ENCODE measurements at regions not wholly inside any gene's neighbourhood (a gene's known extent, or its start where the extent isn't known, plus 50 kb on each side); places are given as distances from the start of the nearest gene placed in this dataset.

- no TSS peak for BruUV-seq (replicated peaks)
- Histone ChIP-seq H3K9me3 (ENCODE audit: control insufficient read depth, insufficient read depth, low read depth, low read length) (peaks cover 26% of the 10 kb centered on the region; the same call in 1 of the 2 replicates), H3K27me3 (ENCODE audit: control insufficient read depth, insufficient read depth, low read length) (no peaks in the 10 kb centered on the region), H3K27ac (ENCODE audit: low read length) (no peak overlapping the region), H3K4me1 (ENCODE audit: control insufficient read depth, insufficient read depth, low read length) (no peaks in the 10 kb centered on the region), H3K4me3 (ENCODE audit: low read depth in 2 of 2, low read length in 2 of 2) (no peak overlapping the region), H3K36me3 (ENCODE audit: control insufficient read depth, insufficient read depth, low read length) (no peaks in the 10 kb centered on the region)
- no peak for DNase-seq (ENCODE audit: low read depth, low spot score)
- in situ Hi-C loops (cut with HindIII; ENCODE audit: low pct_unique_long_range_greater_than_20kb, low sequenced_read_pairs) = no loop called here
- CTCF ChIA-PET = no interaction called here
- no peak for TF ChIP-seq POLR2AphosphoS5 (IDR thresholded peaks at IDR 0.05; ENCODE audit: low read depth, low read length)
- TF ChIP-seq TCF7L2 (IDR thresholded peaks at IDR 0.05; ENCODE audit: low read depth, low read length) = no peak
- no peak for TF ChIP-seq REST (IDR thresholded peaks at IDR 0.05; ENCODE audit: insufficient read depth in 1 of 2, low read depth in 2 of 2, low read length in 1 of 2)
- TF ChIP-seq SIN3A (IDR thresholded peaks at IDR 0.05; ENCODE audit: borderline replicate concordance, insufficient read depth, low read depth, low read length) = no peak
- no peak for TF ChIP-seq CTCF (IDR thresholded peaks at IDR 0.05)
- intact Hi-C loops (cut with micrococcal nuclease; ENCODE audit: unreplicated experiment) = no loop called here
- POLR2A ChIA-PET = no interaction called here
- no peak for ATAC-seq
Measured at GRCh38 chr2:180337136-180337535, 330.0 kb upstream of the CWC22 start.

- Histone ChIP-seq H3K27me3 (ENCODE audit: control insufficient read depth, insufficient read depth, low read length) (no peaks in the 10 kb centered on the region), H3K9me3 (ENCODE audit: control insufficient read depth, insufficient read depth, low read depth, low read length) (peaks cover 26% of the 10 kb centered on the region; the same call in 1 of the 2 replicates), H3K4me1 (ENCODE audit: control insufficient read depth, insufficient read depth, low read length) (no peaks in the 10 kb centered on the region), H3K27ac (ENCODE audit: low read length) (no peak overlapping the region), H3K4me3 (ENCODE audit: low read depth in 2 of 2, low read length in 2 of 2) (no peak overlapping the region), H3K36me3 (ENCODE audit: control insufficient read depth, insufficient read depth, low read length) (no peaks in the 10 kb centered on the region)
- no peak for DNase-seq (ENCODE audit: low read depth, low spot score)
- no peak for ATAC-seq
- intact Hi-C loops (cut with micrococcal nuclease; ENCODE audit: unreplicated experiment) = no loop called here
- ChIA-PET POLR2A (no interaction called here), CTCF (no interaction called here)
- in situ Hi-C loops (cut with HindIII; ENCODE audit: low pct_unique_long_range_greater_than_20kb, low sequenced_read_pairs) = no loop called here
- no TSS peak for BruUV-seq (replicated peaks)
- TF ChIP-seq CTCF (IDR thresholded peaks at IDR 0.05) = no peak
- TF ChIP-seq SIN3A (IDR thresholded peaks at IDR 0.05; ENCODE audit: borderline replicate concordance, insufficient read depth, low read depth, low read length) = no peak
- TF ChIP-seq TCF7L2 (IDR thresholded peaks at IDR 0.05; ENCODE audit: low read depth, low read length) = no peak
- no peak for TF ChIP-seq POLR2AphosphoS5 (IDR thresholded peaks at IDR 0.05; ENCODE audit: low read depth, low read length)
Measured at GRCh38 chr2:180336550-180336949, 329.5 kb upstream of the CWC22 start.
